ENCODE measurements at regions not wholly inside any gene's neighbourhood (a gene's known extent, or its start where the extent isn't known, plus 50 kb on each side); places are given as distances from the start of the nearest gene placed in this dataset.

GRCh38 chr5:72021651-72022357, 85.5 kb upstream of the MAP1B start:
- Histone ChIP-seq H4K20me1 (ENCODE audit: control insufficient read depth, insufficient read depth, low read depth, low read length) (no peaks in the 10 kb centered on the region), H3K4me1 (ENCODE audit: control insufficient read depth, low read length) (no peaks in the 10 kb centered on the region), H3K27ac (ENCODE audit: low read depth, low read length) (no peak overlapping the region), H3K79me2 (ENCODE audit: control insufficient read depth, low read length) (no peaks in the 10 kb centered on the region), H3K27me3 (ENCODE audit: control insufficient read depth, low read length) (no peaks in the 10 kb centered on the region), H3F3A (ENCODE audit: control insufficient read depth, insufficient read depth) (no peaks in the 10 kb centered on the region), H3K4me2 (ENCODE audit: low read length) (no peak overlapping the region), H3K4me3 (ENCODE audit: low read length) (no peak overlapping the region), H3K9me2 (replicated peaks; ENCODE audit: control insufficient read depth, low read length) (no peaks in the 10 kb centered on the region), H3K9me3 (ENCODE audit: control insufficient read depth, insufficient read depth, low read length) (no peaks in the 10 kb centered on the region), H3K36me3 (ENCODE audit: control insufficient read depth, low read length) (no peaks in the 10 kb centered on the region)
- no peak for TF ChIP-seq CTCF (IDR thresholded peaks at IDR 0.05; ENCODE audit: low read depth, low read length, poor library complexity, severe bottlenecking)
- no peak for TF ChIP-seq EZH2phosphoT487 (IDR thresholded peaks at IDR 0.05; ENCODE audit: borderline replicate concordance, low read length)

- H4K20me1 ChIP-seq (ENCODE audit: control insufficient read depth, insufficient read depth, low read depth, low read length) = no peaks in the 10 kb centered on the region
- H3K4me1 ChIP-seq (ENCODE audit: control insufficient read depth, low read length) = no peaks in the 10 kb centered on the region
- no peak overlapping the region for H3K4me3 ChIP-seq (ENCODE audit: low read length)
- TF ChIP-seq EZH2phosphoT487 (IDR thresholded peaks at IDR 0.05; ENCODE audit: borderline replicate concordance, low read length) = no peak
- no peak for TF ChIP-seq CTCF (IDR thresholded peaks at IDR 0.05; ENCODE audit: low read depth, low read length, poor library complexity, severe bottlenecking)
- no peaks in the 10 kb centered on the region for H3K9me2 ChIP-seq (replicated peaks; ENCODE audit: control insufficient read depth, low read length)
- no peaks in the 10 kb centered on the region for H3K79me2 ChIP-seq (ENCODE audit: control insufficient read depth, low read length)
- H3K36me3 ChIP-seq (ENCODE audit: control insufficient read depth, low read length) = no peaks in the 10 kb centered on the region
- no peaks in the 10 kb centered on the region for H3F3A ChIP-seq (ENCODE audit: control insufficient read depth, insufficient read depth)
- H3K4me2 ChIP-seq (ENCODE audit: low read length) = no peak overlapping the region
- H3K9me3 ChIP-seq (ENCODE audit: control insufficient read depth, insufficient read depth, low read length) = no peaks in the 10 kb centered on the region
- no peak overlapping the region for H3K27ac ChIP-seq (ENCODE audit: low read depth, low read length)
- H3K27me3 ChIP-seq (ENCODE audit: control insufficient read depth, low read length) = no peaks in the 10 kb centered on the region
These were observed 78.9 kb upstream of the MAP1B start for GRCh38 chr5:72028382-72028781.

GRCh38 chr5:72030237-72030636, 77.0 kb upstream of the MAP1B start:
- Histone ChIP-seq H3K4me1 (ENCODE audit: control insufficient read depth, low read length) (no peaks in the 10 kb centered on the region), H3K9me2 (replicated peaks; ENCODE audit: control insufficient read depth, low read length) (no peaks in the 10 kb centered on the region), H3K4me3 (ENCODE audit: low read length) (no peak overlapping the region), H3K27me3 (ENCODE audit: control insufficient read depth, low read length) (no peaks in the 10 kb centered on the region), H3K4me2 (ENCODE audit: low read length) (no peak overlapping the region), H3F3A (ENCODE audit: control insufficient read depth, insufficient read depth) (no peaks in the 10 kb centered on the region), H3K9me3 (ENCODE audit: control insufficient read depth, insufficient read depth, low read length) (no peaks in the 10 kb centered on the region), H3K27ac (ENCODE audit: low read depth, low read length) (no peak overlapping the region), H3K36me3 (ENCODE audit: control insufficient read depth, low read length) (no peaks in the 10 kb centered on the region), H4K20me1 (ENCODE audit: control insufficient read depth, insufficient read depth, low read depth, low read length) (no peaks in the 10 kb centered on the region), H3K79me2 (ENCODE audit: control insufficient read depth, low read length) (no peaks in the 10 kb centered on the region)
- no peak for TF ChIP-seq EZH2phosphoT487 (IDR thresholded peaks at IDR 0.05; ENCODE audit: borderline replicate concordance, low read length)
- TF ChIP-seq CTCF (IDR thresholded peaks at IDR 0.05; ENCODE audit: low read depth, low read length, poor library complexity, severe bottlenecking) = no peak

Data from DOHH2 (cell line).